ENCODE measurements at regions not wholly inside any gene's neighbourhood (a gene's known extent, or its start where the extent isn't known, plus 50 kb on each side); places are given as distances from the start of the nearest gene placed in this dataset.
A peak's percentile ranks its signal among the peaks of the same experiment; 100 is the strongest.

- no peak for DNase-seq (ENCODE audit: low read depth)
Measured at GRCh38 chr10:83252596-83252995, 886.7 kb upstream of the GHITM start.

GRCh38 chr10:83253011-83253671 lies 886.2 kb upstream of the GHITM start:
- DNase-seq (ENCODE audit: low read depth): no peak

GRCh38 chr10:83254698-83255097 lies 884.6 kb upstream of the GHITM start:
- DNase-seq (ENCODE audit: low read depth): no peak

- DNase-seq (ENCODE audit: low read depth): no peak
Measured at GRCh38 chr10:83262434-83262833, 876.9 kb upstream of the GHITM start.

GRCh38 chr10:83272666-83273434 lies 866.5 kb upstream of the GHITM start:
- no peak for DNase-seq (ENCODE audit: low read depth)

GRCh38 chr10:83274088-83274487 lies 865.2 kb upstream of the GHITM start:
- no peak for DNase-seq (ENCODE audit: low read depth)

- no peak for DNase-seq (ENCODE audit: low read depth)
Measured at GRCh38 chr10:83276971-83277370, 862.3 kb upstream of the GHITM start.

GRCh38 chr10:83283151-83283550 lies 856.2 kb upstream of the GHITM start:
- DNase-seq (ENCODE audit: low read depth): no peak

GRCh38 chr10:83287374-83287773 lies 851.9 kb upstream of the GHITM start:
- no peak for DNase-seq (ENCODE audit: low read depth)

GRCh38 chr10:83289373-83289772 lies 849.9 kb upstream of the GHITM start:
- no peak for DNase-seq (ENCODE audit: low read depth)

GRCh38 chr10:83289948-83290347 lies 849.4 kb upstream of the GHITM start:
- no peak for DNase-seq (ENCODE audit: low read depth)

- DNase-seq (ENCODE audit: low read depth): no peak
Measured at GRCh38 chr10:83301732-83302131, 837.6 kb upstream of the GHITM start.

GRCh38 chr10:83302623-83303022 lies 836.7 kb upstream of the GHITM start:
- no peak for DNase-seq (ENCODE audit: low read depth)

GRCh38 chr10:83310688-83311087 lies 828.6 kb upstream of the GHITM start:
- no peak for DNase-seq (ENCODE audit: low read depth)

- DNase-seq (ENCODE audit: low read depth): no peak
Measured at GRCh38 chr10:83312570-83312969, 826.7 kb upstream of the GHITM start.

- DNase-seq (ENCODE audit: low read depth): no peak
Measured at GRCh38 chr10:83332690-83333089, 806.6 kb upstream of the GHITM start.

GRCh38 chr10:83333566-83333965 lies 805.7 kb upstream of the GHITM start:
- DNase-seq (ENCODE audit: low read depth): no peak

- peak; percentile 44 for DNase-seq (ENCODE audit: low read depth)
Measured at GRCh38 chr10:83343676-83344075, 795.6 kb upstream of the GHITM start.

GRCh38 chr10:83346266-83346910 lies 792.9 kb upstream of the GHITM start:
- DNase-seq (ENCODE audit: low read depth): no peak

GRCh38 chr10:83352588-83352987 lies 786.7 kb upstream of the GHITM start:
- no peak for DNase-seq (ENCODE audit: low read depth)

GRCh38 chr10:83354456-83354855 lies 784.9 kb upstream of the GHITM start:
- no peak for DNase-seq (ENCODE audit: low read depth)

- DNase-seq (ENCODE audit: low read depth): no peak
Measured at GRCh38 chr10:83357004-83357403, 782.3 kb upstream of the GHITM start.

- DNase-seq (ENCODE audit: low read depth): no peak
Measured at GRCh38 chr10:83357627-83358026, 781.7 kb upstream of the GHITM start.

Data from GM04504 (cell line).